ENCODE measurements at regions not wholly inside any gene's neighbourhood (a gene's known extent, or its start where the extent isn't known, plus 50 kb on each side); places are given as distances from the start of the nearest gene placed in this dataset.

- H3K4ac ChIP-seq (ENCODE audit: low read length): no peak overlapping the region
- no peak overlapping the region for H2BK15ac ChIP-seq (ENCODE audit: low read length)
- H3K9me3 ChIP-seq (replicated peaks in 1 of 2; ENCODE audit: control insufficient read depth in 2 of 2, insufficient read depth in 1 of 2, low read depth in 1 of 2, low read length in 2 of 2): no peaks in the 10 kb centered on the region
- H3K4me1 ChIP-seq (ENCODE audit: control insufficient read depth in 2 of 2, insufficient read depth in 1 of 2, low read depth in 1 of 2, low read length in 2 of 2): no peaks in the 10 kb centered on the region
- no peaks in the 10 kb centered on the region for H3K36me3 ChIP-seq (replicated peaks in 1 of 2; ENCODE audit: control insufficient read depth in 2 of 2, insufficient read depth in 2 of 2, low read length in 2 of 2)
- no peak overlapping the region for H3K14ac ChIP-seq (ENCODE audit: low read length)
- H3K27ac ChIP-seq (replicated peaks; ENCODE audit: low read length): no peak overlapping the region
- WGBS, 2 donors (ENCODE audit: extremely low coverage in 2 of 2, insufficient read length in 2 of 2, insufficient replicate concordance in 1 of 2): no CpG with 5 or more reads among the region's 1 CpG
- H4K8ac ChIP-seq (ENCODE audit: low read depth, low read length): no peak overlapping the region
- H3K9ac ChIP-seq (ENCODE audit: low read depth, low read length, poor library complexity): no peak overlapping the region
- no peak overlapping the region for H2BK5ac ChIP-seq (ENCODE audit: low read length)
- H3K23ac ChIP-seq (ENCODE audit: low read depth, low read length, poor library complexity): no peak overlapping the region
- DNase-seq (ENCODE audit: low spot score): no peak
- H3K18ac ChIP-seq (ENCODE audit: low read length): no peak overlapping the region
- no peak overlapping the region for H2BK120ac ChIP-seq (ENCODE audit: low read depth, low read length)
- no peak overlapping the region for H3K4me3 ChIP-seq (ENCODE audit: low read length in 2 of 2)
- H3K27me3 ChIP-seq (ENCODE audit: control insufficient read depth in 3 of 3, insufficient read depth in 3 of 3, low read depth in 1 of 3, low read length in 3 of 3): no peaks in the 10 kb centered on the region
- no peak overlapping the region for H2AK5ac ChIP-seq (ENCODE audit: low read depth, low read length)
- H3K4me2 ChIP-seq (ENCODE audit: insufficient read depth, low read length, poor library complexity, severe bottlenecking): no peak overlapping the region
- H4K91ac ChIP-seq (ENCODE audit: low read depth, low read length, poor library complexity): no peak overlapping the region
- no peak overlapping the region for H2BK12ac ChIP-seq (ENCODE audit: low read length)
- no peak overlapping the region for H2AFZ ChIP-seq (ENCODE audit: low read length)
- H3K79me1 ChIP-seq (ENCODE audit: low read depth, low read length): no peaks in the 10 kb centered on the region
Observed at GRCh38 chr5:86011937-86012336, 605.8 kb upstream of the COX7C start.

- Histone ChIP-seq H4K91ac (ENCODE audit: low read depth, low read length, poor library complexity) (no peak overlapping the region), H3K9me3 (replicated peaks in 1 of 2; ENCODE audit: control insufficient read depth in 2 of 2, insufficient read depth in 1 of 2, low read depth in 1 of 2, low read length in 2 of 2) (no peaks in the 10 kb centered on the region), H3K4ac (ENCODE audit: low read length) (no peak overlapping the region), H3K36me3 (replicated peaks in 1 of 2; ENCODE audit: control insufficient read depth in 2 of 2, insufficient read depth in 2 of 2, low read length in 2 of 2) (no peaks in the 10 kb centered on the region), H3K79me1 (ENCODE audit: low read depth, low read length) (no peaks in the 10 kb centered on the region), H3K23ac (ENCODE audit: low read depth, low read length, poor library complexity) (no peak overlapping the region), H2AFZ (ENCODE audit: low read length) (no peak overlapping the region), H2AK5ac (ENCODE audit: low read depth, low read length) (no peak overlapping the region), H2BK15ac (ENCODE audit: low read length) (no peak overlapping the region), H3K4me1 (ENCODE audit: control insufficient read depth in 2 of 2, insufficient read depth in 1 of 2, low read depth in 1 of 2, low read length in 2 of 2) (no peaks in the 10 kb centered on the region), H2BK12ac (ENCODE audit: low read length) (no peak overlapping the region), H3K18ac (ENCODE audit: low read length) (no peak overlapping the region), H3K9ac (ENCODE audit: low read depth, low read length, poor library complexity) (no peak overlapping the region), H4K8ac (ENCODE audit: low read depth, low read length) (no peak overlapping the region), H3K4me3 (ENCODE audit: low read length in 2 of 2) (no peak overlapping the region), H2BK120ac (ENCODE audit: low read depth, low read length) (no peak overlapping the region), H3K4me2 (ENCODE audit: insufficient read depth, low read length, poor library complexity, severe bottlenecking) (no peak overlapping the region), H2BK5ac (ENCODE audit: low read length) (no peak overlapping the region), H3K27me3 (ENCODE audit: control insufficient read depth in 3 of 3, insufficient read depth in 3 of 3, low read depth in 1 of 3, low read length in 3 of 3) (no peaks in the 10 kb centered on the region), H3K14ac (ENCODE audit: low read length) (no peak overlapping the region), H3K27ac (replicated peaks; ENCODE audit: low read length) (no peak overlapping the region)
- WGBS, 2 donors (ENCODE audit: extremely low coverage in 2 of 2, insufficient read length in 2 of 2, insufficient replicate concordance in 1 of 2): no CpG with 5 or more reads among the region's 1 CpG
- no peak for DNase-seq (ENCODE audit: low spot score)
Observed at GRCh38 chr5:86029308-86029707, 588.4 kb upstream of the COX7C start.

GRCh38 chr5:86030753-86031152 lies 587.0 kb upstream of the COX7C start:
- WGBS, 2 donors (ENCODE audit: extremely low coverage in 2 of 2, insufficient read length in 2 of 2, insufficient replicate concordance in 1 of 2): no CpG with 5 or more reads among the region's 4 CpGs

GRCh38 chr5:86038566-86038965 lies 579.2 kb upstream of the COX7C start:
- DNase-seq (ENCODE audit: low spot score): no peak
- Histone ChIP-seq H3K27me3 (ENCODE audit: control insufficient read depth in 3 of 3, insufficient read depth in 3 of 3, low read depth in 1 of 3, low read length in 3 of 3) (no peaks in the 10 kb centered on the region), H2BK5ac (ENCODE audit: low read length) (no peak overlapping the region), H3K4me1 (ENCODE audit: control insufficient read depth in 2 of 2, insufficient read depth in 1 of 2, low read depth in 1 of 2, low read length in 2 of 2) (no peaks in the 10 kb centered on the region), H3K4me2 (ENCODE audit: insufficient read depth, low read length, poor library complexity, severe bottlenecking) (no peak overlapping the region), H3K4ac (ENCODE audit: low read length) (no peak overlapping the region), H3K18ac (ENCODE audit: low read length) (no peak overlapping the region), H2BK12ac (ENCODE audit: low read length) (no peak overlapping the region), H3K4me3 (ENCODE audit: low read length in 2 of 2) (no peak overlapping the region), H2AK5ac (ENCODE audit: low read depth, low read length) (no peak overlapping the region), H2BK15ac (ENCODE audit: low read length) (no peak overlapping the region), H3K9me3 (replicated peaks in 1 of 2; ENCODE audit: control insufficient read depth in 2 of 2, insufficient read depth in 1 of 2, low read depth in 1 of 2, low read length in 2 of 2) (no peaks in the 10 kb centered on the region), H3K79me1 (ENCODE audit: low read depth, low read length) (no peaks in the 10 kb centered on the region), H4K8ac (ENCODE audit: low read depth, low read length) (no peak overlapping the region), H2AFZ (ENCODE audit: low read length) (no peak overlapping the region), H3K36me3 (replicated peaks in 1 of 2; ENCODE audit: control insufficient read depth in 2 of 2, insufficient read depth in 2 of 2, low read length in 2 of 2) (no peaks in the 10 kb centered on the region), H2BK120ac (ENCODE audit: low read depth, low read length) (no peak overlapping the region), H3K27ac (replicated peaks; ENCODE audit: low read length) (no peak overlapping the region), H4K91ac (ENCODE audit: low read depth, low read length, poor library complexity) (no peak overlapping the region), H3K9ac (ENCODE audit: low read depth, low read length, poor library complexity) (no peak overlapping the region), H3K23ac (ENCODE audit: low read depth, low read length, poor library complexity) (no peak overlapping the region), H3K14ac (ENCODE audit: low read length) (no peak overlapping the region)
- WGBS, 2 donors (ENCODE audit: extremely low coverage in 2 of 2, insufficient read length in 2 of 2, insufficient replicate concordance in 1 of 2): no CpG with 5 or more reads among the region's 3 CpGs

More at GRCh38 chr5:86030753-86031152, 587.0 kb upstream of the COX7C start:
- Histone ChIP-seq H3K9ac (ENCODE audit: low read depth, low read length, poor library complexity) (no peak overlapping the region), H3K4me3 (ENCODE audit: low read length in 2 of 2) (no peak overlapping the region), H2AFZ (ENCODE audit: low read length) (no peak overlapping the region), H3K14ac (ENCODE audit: low read length) (no peak overlapping the region), H3K9me3 (replicated peaks in 1 of 2; ENCODE audit: control insufficient read depth in 2 of 2, insufficient read depth in 1 of 2, low read depth in 1 of 2, low read length in 2 of 2) (no peaks in the 10 kb centered on the region), H2BK120ac (ENCODE audit: low read depth, low read length) (no peak overlapping the region), H3K36me3 (replicated peaks in 1 of 2; ENCODE audit: control insufficient read depth in 2 of 2, insufficient read depth in 2 of 2, low read length in 2 of 2) (no peaks in the 10 kb centered on the region), H3K4me2 (ENCODE audit: insufficient read depth, low read length, poor library complexity, severe bottlenecking) (no peak overlapping the region), H2BK12ac (ENCODE audit: low read length) (no peak overlapping the region), H4K91ac (ENCODE audit: low read depth, low read length, poor library complexity) (no peak overlapping the region), H2AK5ac (ENCODE audit: low read depth, low read length) (no peak overlapping the region), H3K4me1 (ENCODE audit: control insufficient read depth in 2 of 2, insufficient read depth in 1 of 2, low read depth in 1 of 2, low read length in 2 of 2) (no peaks in the 10 kb centered on the region), H3K18ac (ENCODE audit: low read length) (no peak overlapping the region), H3K79me1 (ENCODE audit: low read depth, low read length) (no peaks in the 10 kb centered on the region), H2BK5ac (ENCODE audit: low read length) (no peak overlapping the region), H3K27ac (replicated peaks; ENCODE audit: low read length) (no peak overlapping the region), H3K27me3 (ENCODE audit: control insufficient read depth in 3 of 3, insufficient read depth in 3 of 3, low read depth in 1 of 3, low read length in 3 of 3) (no peaks in the 10 kb centered on the region), H3K4ac (ENCODE audit: low read length) (no peak overlapping the region), H3K23ac (ENCODE audit: low read depth, low read length, poor library complexity) (no peak overlapping the region), H2BK15ac (ENCODE audit: low read length) (no peak overlapping the region), H4K8ac (ENCODE audit: low read depth, low read length) (no peak overlapping the region)
- DNase-seq (ENCODE audit: low spot score): no peak

Measured in neuronal stem cell (in vitro differentiated cells).